Osteoblast (primary cell): ENCODE measurements at regions not wholly inside any gene's neighbourhood (a gene's known extent, or its start where the extent isn't known, plus 50 kb on each side); places are given as distances from the start of the nearest gene placed in this dataset.
A peak's percentile ranks its signal among the peaks of the same experiment; 100 is the strongest.

Experiments
- DNase-seq: peaks from one replicate; pipeline ENCODE4 v3.0.0; 2011; ENCODE audit warnings: low spot score, mixed read lengths; ENCODE audit not compliant: insufficient read length; ENCODE audit errors: missing footprints
- H2AFZ ChIP-seq: 2 replicates; pipeline ENCODE4 v1.6.0; 2011; ENCODE audit warnings: mild to moderate bottlenecking, low read length
- H3K27ac ChIP-seq: 2 replicates; pipeline ENCODE4 v1.5.1; 2011; ENCODE audit warnings: mild to moderate bottlenecking, low read depth, low read length, moderate library complexity
- H3K27me3 ChIP-seq: 2 replicates; pipeline ENCODE4 v1.6.0; 2012; ENCODE audit warnings: mild to moderate bottlenecking, control low read depth, inconsistent platforms, low read length, moderate library complexity; ENCODE audit not compliant: insufficient read depth
- H3K36me3 ChIP-seq: 2 replicates; pipeline ENCODE4 v1.5.1; 2011; ENCODE audit warnings: mild to moderate bottlenecking, low read length, control low read depth, moderate library complexity; ENCODE audit not compliant: insufficient read depth
- H3K4me1 ChIP-seq: 2 replicates; pipeline ENCODE4 v1.5.1; 2011; ENCODE audit warnings: mild to moderate bottlenecking, low read length, control low read depth, moderate library complexity; ENCODE audit not compliant: insufficient read depth
- H3K4me2 ChIP-seq: 2 replicates; pipeline ENCODE4 v1.6.0; 2011; ENCODE audit warnings: mild to moderate bottlenecking, low read length; ENCODE audit not compliant: insufficient read depth
- H3K4me3 ChIP-seq: fragments of 200-600 bp; sonication (generic); 3 replicates; pipeline ENCODE4 v1.5.1; 2012; ENCODE audit warnings: mild to moderate bottlenecking, low read length, inconsistent platforms; ENCODE audit not compliant: insufficient read depth
- H3K79me2 ChIP-seq: 2 replicates; pipeline ENCODE4 v1.6.0; 2012; ENCODE audit warnings: mild to moderate bottlenecking, low read length, control low read depth, inconsistent platforms; ENCODE audit not compliant: insufficient read depth
- H3K9me3 ChIP-seq: 2 replicates; pipeline ENCODE4 v1.5.1; 2011; ENCODE audit warnings: low read depth, low read length, control low read depth
- H4K20me1 ChIP-seq: 2 replicates; pipeline ENCODE4 v1.6.0; 2012; ENCODE audit warnings: mild to moderate bottlenecking, low read length, control low read depth; ENCODE audit not compliant: insufficient read depth
- TF ChIP-seq, protein P1 (sequence below): IDR thresholded peaks from 2 replicates; pipeline ENCODE4 v1.5.1; 2011; ENCODE audit warnings: mild to moderate bottlenecking, low read depth, low read length, moderate library complexity; ENCODE audit errors: extremely low read depth

DNA sequence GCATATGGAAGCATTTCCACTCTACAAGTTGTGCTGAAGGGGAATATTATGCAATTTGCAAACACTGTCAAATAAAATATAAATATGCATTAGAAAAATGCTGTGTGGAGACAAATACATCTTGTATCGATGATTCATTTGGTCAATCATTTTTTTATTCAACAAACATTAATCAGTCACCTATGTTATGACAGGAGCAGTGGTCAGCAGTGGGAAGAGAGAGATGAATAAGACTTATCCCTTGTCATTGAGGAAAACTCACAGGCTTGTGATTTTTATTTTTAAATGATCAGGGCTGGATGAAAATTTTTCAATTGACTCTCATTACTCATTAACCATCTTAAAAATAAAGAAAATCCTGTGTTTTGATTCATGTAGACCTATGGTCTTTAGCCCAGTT lies 574.1 kb downstream of the ACTL7B start:
- Histone ChIP-seq H2AFZ (no peak overlapping the region), H3K4me1 (no peaks in the 10 kb centered on the region), H3K4me2 (no peak overlapping the region), H3K79me2 (no peaks in the 10 kb centered on the region), H3K27ac (no peak overlapping the region), H4K20me1 (no peaks in the 10 kb centered on the region), H3K27me3 (no peaks in the 10 kb centered on the region), H3K4me3 (no peak overlapping the region), H3K36me3 (no peaks in the 10 kb centered on the region), H3K9me3 (no peaks in the 10 kb centered on the region)
- DNase-seq = no peak
- TF ChIP-seq, protein P1, sequence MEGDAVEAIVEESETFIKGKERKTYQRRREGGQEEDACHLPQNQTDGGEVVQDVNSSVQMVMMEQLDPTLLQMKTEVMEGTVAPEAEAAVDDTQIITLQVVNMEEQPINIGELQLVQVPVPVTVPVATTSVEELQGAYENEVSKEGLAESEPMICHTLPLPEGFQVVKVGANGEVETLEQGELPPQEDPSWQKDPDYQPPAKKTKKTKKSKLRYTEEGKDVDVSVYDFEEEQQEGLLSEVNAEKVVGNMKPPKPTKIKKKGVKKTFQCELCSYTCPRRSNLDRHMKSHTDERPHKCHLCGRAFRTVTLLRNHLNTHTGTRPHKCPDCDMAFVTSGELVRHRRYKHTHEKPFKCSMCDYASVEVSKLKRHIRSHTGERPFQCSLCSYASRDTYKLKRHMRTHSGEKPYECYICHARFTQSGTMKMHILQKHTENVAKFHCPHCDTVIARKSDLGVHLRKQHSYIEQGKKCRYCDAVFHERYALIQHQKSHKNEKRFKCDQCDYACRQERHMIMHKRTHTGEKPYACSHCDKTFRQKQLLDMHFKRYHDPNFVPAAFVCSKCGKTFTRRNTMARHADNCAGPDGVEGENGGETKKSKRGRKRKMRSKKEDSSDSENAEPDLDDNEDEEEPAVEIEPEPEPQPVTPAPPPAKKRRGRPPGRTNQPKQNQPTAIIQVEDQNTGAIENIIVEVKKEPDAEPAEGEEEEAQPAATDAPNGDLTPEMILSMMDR = no peak

DNA sequence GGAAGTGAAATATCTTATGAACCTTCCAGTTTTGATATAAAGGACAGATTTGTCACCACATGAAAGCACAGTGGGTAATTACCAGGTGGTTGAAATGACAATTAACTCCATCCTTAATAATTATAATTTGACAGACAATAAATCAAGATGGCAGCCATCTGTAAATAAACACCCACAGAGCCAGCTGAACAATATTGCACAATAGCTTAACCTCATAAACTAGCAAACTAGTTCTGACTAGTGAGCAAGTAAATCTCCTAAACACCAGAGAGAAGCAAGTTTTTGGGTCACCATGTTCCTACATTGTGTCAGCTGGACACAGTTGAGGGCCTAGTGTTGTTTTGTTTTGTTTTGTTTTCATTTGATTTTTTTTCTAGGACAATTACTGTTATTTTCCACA lies 577.4 kb downstream of the ACTL7B start:
- H2AFZ ChIP-seq = no peak overlapping the region
- no peak for DNase-seq

DNA sequence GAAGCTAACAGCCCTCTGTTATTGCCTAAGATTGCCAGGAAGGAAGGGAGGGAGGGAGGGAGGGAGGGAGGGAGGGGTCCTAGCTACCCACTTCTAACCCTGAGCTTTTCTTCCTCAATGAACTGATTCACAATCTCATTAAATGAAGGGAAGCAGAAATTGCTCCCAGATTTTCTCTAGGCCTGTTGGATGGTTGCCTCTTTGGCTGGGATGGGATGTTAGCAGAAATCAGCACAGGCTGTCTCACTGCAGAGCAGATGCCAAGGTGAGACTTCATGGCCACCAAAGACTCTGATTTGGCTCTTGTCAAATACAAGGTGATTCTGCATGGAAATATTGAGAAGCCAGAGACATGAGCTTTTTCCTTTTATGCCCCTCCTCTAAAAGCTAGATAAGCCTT lies 578.6 kb downstream of the ACTL7B start:
- H3K9me3 ChIP-seq = no peaks in the 10 kb centered on the region
- H3K27me3 ChIP-seq = no peaks in the 10 kb centered on the region
- TF ChIP-seq, protein P1 = no peak
- no peak overlapping the region for H3K4me2 ChIP-seq
- no peak overlapping the region for H2AFZ ChIP-seq
- H3K36me3 ChIP-seq = no peaks in the 10 kb centered on the region
- DNase-seq = no peak
- H3K4me1 ChIP-seq = peaks cover 3% of the 10 kb centered on the region
- H3K4me3 ChIP-seq = no peak overlapping the region
- H4K20me1 ChIP-seq = no peaks in the 10 kb centered on the region
- H3K79me2 ChIP-seq = no peaks in the 10 kb centered on the region
- H3K27ac ChIP-seq = no peak overlapping the region

More for the DNA sequence above, 577.4 kb downstream of the ACTL7B start:
- H3K36me3 ChIP-seq = no peaks in the 10 kb centered on the region
- H3K27ac ChIP-seq = no peak overlapping the region
- no peaks in the 10 kb centered on the region for H3K9me3 ChIP-seq
- H3K79me2 ChIP-seq = no peaks in the 10 kb centered on the region
- H4K20me1 ChIP-seq = no peaks in the 10 kb centered on the region
- TF ChIP-seq, protein P1 = no peak
- no peak overlapping the region for H3K4me3 ChIP-seq
- H3K4me1 ChIP-seq = no peaks in the 10 kb centered on the region
- H3K4me2 ChIP-seq = no peak overlapping the region
- no peaks in the 10 kb centered on the region for H3K27me3 ChIP-seq

DNA sequence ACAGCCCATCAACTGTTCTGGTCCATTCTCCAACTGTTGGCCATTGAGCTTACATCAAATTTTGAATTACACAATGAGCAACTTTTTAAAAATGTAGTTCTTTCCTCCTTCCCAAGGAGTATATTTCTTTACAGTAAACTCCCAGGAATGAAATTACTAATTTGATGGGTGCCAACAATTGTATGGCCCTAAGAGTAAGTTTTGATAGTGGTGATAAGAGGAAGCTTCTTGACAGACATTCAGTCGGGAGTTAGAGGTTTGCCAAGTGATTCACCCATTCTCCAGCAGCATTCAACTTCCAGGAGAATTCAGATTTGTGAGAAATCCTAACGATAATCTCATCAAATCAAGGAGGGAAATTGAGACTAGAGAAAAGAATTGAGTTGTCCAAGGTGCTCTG lies 579.9 kb downstream of the ACTL7B start:
- no peak overlapping the region for H3K27ac ChIP-seq
- no peak overlapping the region for H3K4me3 ChIP-seq
- DNase-seq = peak; percentile 80
- no peaks in the 10 kb centered on the region for H4K20me1 ChIP-seq
- TF ChIP-seq, protein P1 = no peak
- H3K27me3 ChIP-seq = no peaks in the 10 kb centered on the region
- H3K9me3 ChIP-seq = no peaks in the 10 kb centered on the region
- H2AFZ ChIP-seq = no peak overlapping the region
- H3K36me3 ChIP-seq = no peaks in the 10 kb centered on the region
- no peak overlapping the region for H3K4me2 ChIP-seq
- H3K4me1 ChIP-seq = peaks cover 12% of the 10 kb centered on the region
- H3K79me2 ChIP-seq = no peaks in the 10 kb centered on the region
